HG03025 (cell line): ENCODE measurements at regions not wholly inside any gene's neighbourhood (a gene's known extent, or its start where the extent isn't known, plus 50 kb on each side); places are given as distances from the start of the nearest gene placed in this dataset.

Source experiments
- ATAC-seq: cut with Tn5 transposase; IDR thresholded peaks from one replicate; pipeline ENCODE4 v1.9.1; 2021; ENCODE audit warnings: mild to moderate bottlenecking, moderate library complexity; ENCODE audit not compliant: unreplicated experiment, low FRiP score

- ATAC-seq, result no peak
These were observed 269.2 kb downstream of the KLF12 start for GRCh38 chr13:73865027-73865426.

GRCh38 chr13:73861136-73861535 lies 273.1 kb downstream of the KLF12 start:
- no peak for ATAC-seq

- no peak for ATAC-seq
These were observed 273.7 kb downstream of the KLF12 start for GRCh38 chr13:73860501-73860900.

GRCh38 chr13:73859841-73860240 lies 274.4 kb downstream of the KLF12 start:
- no peak for ATAC-seq

- no peak for ATAC-seq
These were observed 277.1 kb downstream of the KLF12 start for GRCh38 chr13:73857106-73857505.

GRCh38 chr13:73851104-73851503 lies 283.1 kb downstream of the KLF12 start:
- no peak for ATAC-seq

GRCh38 chr13:73850104-73850873 lies 283.9 kb downstream of the KLF12 start:
- ATAC-seq, result no peak

GRCh38 chr13:73849292-73849691 lies 284.9 kb downstream of the KLF12 start:
- no peak for ATAC-seq

- ATAC-seq, result no peak
These were observed 289.2 kb downstream of the KLF12 start for GRCh38 chr13:73844986-73845385.

GRCh38 chr13:73842626-73843025 lies 291.6 kb downstream of the KLF12 start:
- ATAC-seq, result no peak

- no peak for ATAC-seq
These were observed 292.0 kb downstream of the KLF12 start for GRCh38 chr13:73842184-73842583.

- no peak for ATAC-seq
These were observed 297.1 kb downstream of the KLF12 start for GRCh38 chr13:73837147-73837546.

- ATAC-seq, result no peak
These were observed 299.0 kb downstream of the KLF12 start for GRCh38 chr13:73835138-73835721.

- ATAC-seq, result no peak
These were observed 300.7 kb downstream of the KLF12 start for GRCh38 chr13:73833325-73834070.

- no peak for ATAC-seq
These were observed 301.4 kb downstream of the KLF12 start for GRCh38 chr13:73832825-73833224.

GRCh38 chr13:73832128-73832588 lies 302.0 kb downstream of the KLF12 start:
- no peak for ATAC-seq

- no peak for ATAC-seq
These were observed 304.8 kb downstream of the KLF12 start for GRCh38 chr13:73829416-73829815.

- ATAC-seq, result no peak
These were observed 305.4 kb downstream of the KLF12 start for GRCh38 chr13:73828811-73829210.

GRCh38 chr13:73827434-73827833 lies 306.8 kb downstream of the KLF12 start:
- ATAC-seq, result no peak

- no peak for ATAC-seq
These were observed 309.1 kb downstream of the KLF12 start for GRCh38 chr13:73825143-73825542.
